ENCODE measurements at regions not wholly inside any gene's neighbourhood (a gene's known extent, or its start where the extent isn't known, plus 50 kb on each side); places are given as distances from the start of the nearest gene placed in this dataset. TPM values are rescaled to one million over a fixed set of nuclear protein-coding genes. Genes with fewer than 3 reads are reported as not detected.

Small RNA genes lying in the stretch of these regions (small RNA-seq; reads per million reads assigned to genes)
- not detected for gene RF00019 (ENCODE audit: low read depth)
